ENCODE measurements at regions not wholly inside any gene's neighbourhood (a gene's known extent, or its start where the extent isn't known, plus 50 kb on each side); places are given as distances from the start of the nearest gene placed in this dataset.
A peak's percentile ranks its signal among the peaks of the same experiment; 100 is the strongest.

GRCh38 chr13:34116651-34117050, 298.7 kb downstream of the RFC3 start:
- no peak for DNase-seq (ENCODE audit: low read depth in 2 of 2)

GRCh38 chr13:34124666-34125306, 306.8 kb downstream of the RFC3 start:
- DNase-seq (ENCODE audit: low read depth in 2 of 2) = no peak

GRCh38 chr13:34127523-34127922, 309.6 kb downstream of the RFC3 start:
- DNase-seq (ENCODE audit: low read depth in 2 of 2) = no peak

GRCh38 chr13:34128661-34129060, 310.7 kb downstream of the RFC3 start:
- no peak for DNase-seq (ENCODE audit: low read depth in 2 of 2)

GRCh38 chr13:34129436-34129835, 311.5 kb downstream of the RFC3 start:
- DNase-seq (ENCODE audit: low read depth in 2 of 2) = no peak

- no peak for DNase-seq (ENCODE audit: low read depth in 2 of 2)
These were observed 319.3 kb downstream of the RFC3 start for GRCh38 chr13:34137200-34137599.

- no peak for DNase-seq (ENCODE audit: low read depth in 2 of 2)
These were observed 321.8 kb downstream of the RFC3 start for GRCh38 chr13:34139660-34140227.

- no peak for DNase-seq (ENCODE audit: low read depth in 2 of 2)
These were observed 325.7 kb downstream of the RFC3 start for GRCh38 chr13:34143637-34144036.

- DNase-seq (ENCODE audit: low read depth in 2 of 2) = no peak
These were observed 326.2 kb downstream of the RFC3 start for GRCh38 chr13:34144142-34144541.

GRCh38 chr13:34145061-34145460, 327.1 kb downstream of the RFC3 start:
- no peak for DNase-seq (ENCODE audit: low read depth in 2 of 2)

GRCh38 chr13:34148359-34148758, 330.4 kb downstream of the RFC3 start:
- DNase-seq (ENCODE audit: low read depth in 2 of 2) = no peak

GRCh38 chr13:34151885-34152284, 333.9 kb downstream of the RFC3 start:
- no peak for DNase-seq (ENCODE audit: low read depth in 2 of 2)

- DNase-seq (ENCODE audit: low read depth in 2 of 2) = no peak
These were observed 334.5 kb downstream of the RFC3 start for GRCh38 chr13:34152409-34152808.

GRCh38 chr13:34152996-34153395, 335.0 kb downstream of the RFC3 start:
- no peak for DNase-seq (ENCODE audit: low read depth in 2 of 2)

GRCh38 chr13:34153428-34154180, 335.7 kb downstream of the RFC3 start:
- no peak for DNase-seq (ENCODE audit: low read depth in 2 of 2)

GRCh38 chr13:34155931-34156607, 338.1 kb downstream of the RFC3 start:
- no peak for DNase-seq (ENCODE audit: low read depth in 2 of 2)

- DNase-seq (ENCODE audit: low read depth in 2 of 2) = peak in 1 of 2 donors; percentile 11
These were observed 339.0 kb downstream of the RFC3 start for GRCh38 chr13:34156841-34157365.

GRCh38 chr13:34159946-34160345, 342.0 kb downstream of the RFC3 start:
- DNase-seq (ENCODE audit: low read depth in 2 of 2) = no peak

- no peak for DNase-seq (ENCODE audit: low read depth in 2 of 2)
These were observed 344.1 kb downstream of the RFC3 start for GRCh38 chr13:34161931-34162543.

- DNase-seq (ENCODE audit: low read depth in 2 of 2) = no peak
These were observed 344.6 kb downstream of the RFC3 start for GRCh38 chr13:34162544-34162933.

GRCh38 chr13:34164582-34164981, 346.6 kb downstream of the RFC3 start:
- no peak for DNase-seq (ENCODE audit: low read depth in 2 of 2)

GRCh38 chr13:34165158-34165557, 347.2 kb downstream of the RFC3 start:
- DNase-seq (ENCODE audit: low read depth in 2 of 2) = no peak

Data from activated CD8-positive, alpha-beta memory T cell treated with anti-CD3 and anti-CD28 coated beads for 4 hours (primary cell).